NCI-H1436 (cell line): ENCODE measurements at regions not wholly inside any gene's neighbourhood (a gene's known extent, or its start where the extent isn't known, plus 50 kb on each side); places are given as distances from the start of the nearest gene placed in this dataset.
A peak's percentile ranks its signal among the peaks of the same experiment; 100 is the strongest.

ENCODE experiments used
- DNase-seq: peaks from one replicate; lab custom pipeline; 2025; lab: John Stamatoyannopoulos, UW

- DNase-seq: no peak
Observed at GRCh38 chrX:42725196-42725595, 52.8 kb downstream of the PPP1R2C start.

- DNase-seq: no peak
Observed at GRCh38 chrX:42720209-42720608, 57.8 kb downstream of the PPP1R2C start.

DNA sequence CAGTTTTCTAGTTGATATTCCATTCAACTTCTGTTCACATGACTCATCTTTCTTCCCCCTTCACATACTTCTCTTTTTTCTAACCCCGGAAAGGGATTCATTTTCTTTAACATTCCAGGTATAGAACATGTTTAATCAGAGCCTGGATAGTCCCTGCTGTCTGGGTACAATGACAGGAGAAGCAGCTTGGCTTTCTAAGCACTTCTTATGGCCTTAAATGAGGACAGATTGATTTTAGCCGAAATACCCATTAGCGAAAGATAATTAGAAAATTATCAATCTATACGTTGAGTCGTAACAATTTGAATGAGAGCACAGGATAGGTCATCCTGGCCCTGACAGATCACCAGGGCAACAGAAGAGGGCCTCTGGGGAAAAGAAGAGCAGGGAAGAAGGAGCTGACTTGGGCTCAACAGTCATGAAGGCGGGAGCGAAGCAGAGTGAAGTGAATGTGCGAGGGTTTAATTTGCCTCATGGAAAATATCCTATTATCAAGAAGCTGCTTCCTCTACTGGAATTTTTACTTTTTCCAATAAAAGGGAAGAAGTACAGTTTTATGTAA, 62.2 kb downstream of the PPP1R2C start:
- no peak for DNase-seq

DNA sequence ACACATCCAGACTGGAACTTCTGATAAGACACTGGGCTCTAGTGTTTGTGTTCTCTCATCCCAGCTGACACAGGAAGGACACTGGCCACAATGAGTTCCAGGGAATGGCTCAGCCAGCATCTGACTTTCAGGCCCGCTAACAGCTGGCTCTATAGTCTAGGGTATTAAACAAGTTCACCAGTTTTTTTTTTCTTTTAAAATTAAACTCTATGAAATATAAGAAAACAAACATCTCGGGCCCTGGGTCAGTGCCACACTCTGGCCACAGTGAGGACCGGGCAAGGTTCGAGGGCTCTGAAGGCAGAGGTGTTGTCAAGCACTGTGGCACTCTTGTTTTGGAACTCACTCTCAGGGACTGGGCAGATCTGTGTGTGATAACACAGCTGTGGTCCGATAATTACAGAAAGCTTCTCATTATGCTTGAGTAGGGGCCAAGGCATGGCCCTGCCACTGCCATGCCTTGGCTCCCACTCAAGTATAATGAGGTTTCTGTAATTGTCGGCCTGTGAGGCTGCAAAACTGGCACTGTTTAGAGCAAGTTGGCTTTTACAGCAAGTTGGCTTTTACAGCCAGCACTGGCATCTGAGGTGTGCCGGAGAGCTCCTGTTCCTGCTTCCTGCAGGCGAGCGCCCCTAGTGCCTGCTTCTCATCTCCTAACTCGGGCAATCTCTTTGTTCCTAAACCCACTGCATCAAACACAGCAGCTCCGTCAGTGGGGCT, 62.8 kb downstream of the PPP1R2C start:
- DNase-seq: peak; percentile 27

- DNase-seq: no peak
Observed at GRCh38 chrX:42710452-42710851, 67.5 kb downstream of the PPP1R2C start.

GRCh38 chrX:42708222-42708621, 69.7 kb downstream of the PPP1R2C start:
- no peak for DNase-seq

DNA sequence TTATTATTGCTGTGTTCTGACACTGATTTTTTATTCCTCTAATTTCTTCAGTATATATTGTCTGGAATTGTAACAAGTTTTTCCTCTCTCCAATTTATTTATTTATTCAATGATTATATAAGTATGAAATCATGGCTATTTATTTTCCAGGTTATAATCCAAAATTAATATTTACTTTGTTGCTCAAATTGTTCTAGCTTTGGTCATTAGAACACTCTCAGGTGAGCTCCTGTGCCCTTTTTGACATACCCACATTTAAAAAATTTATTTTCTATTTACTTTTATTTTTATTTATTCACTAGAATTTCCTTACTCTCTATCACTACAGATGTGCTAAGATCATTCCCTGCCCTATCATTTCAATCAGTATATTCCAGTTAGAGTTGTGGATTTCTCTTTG, 70.2 kb downstream of the PPP1R2C start:
- DNase-seq: no peak

DNA sequence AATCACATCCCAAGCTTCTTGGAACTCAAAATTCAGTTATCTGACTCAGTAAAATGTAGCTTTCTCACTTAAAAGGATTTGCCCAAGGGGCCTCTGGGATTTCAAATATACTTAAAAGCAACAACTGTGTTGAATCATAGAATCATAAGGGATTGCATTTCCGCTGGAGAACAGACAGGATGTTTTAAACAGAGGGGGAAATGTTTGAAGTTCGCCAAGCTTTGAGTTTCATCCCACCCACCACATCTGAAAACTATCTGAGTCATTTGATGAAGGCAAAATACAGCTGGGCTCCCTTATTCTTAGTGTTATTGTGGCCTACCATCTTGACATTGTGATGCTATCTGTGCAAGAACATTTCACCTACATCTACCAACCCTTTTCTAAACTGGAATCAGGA, 73.5 kb downstream of the PPP1R2C start:
- DNase-seq: no peak

DNA sequence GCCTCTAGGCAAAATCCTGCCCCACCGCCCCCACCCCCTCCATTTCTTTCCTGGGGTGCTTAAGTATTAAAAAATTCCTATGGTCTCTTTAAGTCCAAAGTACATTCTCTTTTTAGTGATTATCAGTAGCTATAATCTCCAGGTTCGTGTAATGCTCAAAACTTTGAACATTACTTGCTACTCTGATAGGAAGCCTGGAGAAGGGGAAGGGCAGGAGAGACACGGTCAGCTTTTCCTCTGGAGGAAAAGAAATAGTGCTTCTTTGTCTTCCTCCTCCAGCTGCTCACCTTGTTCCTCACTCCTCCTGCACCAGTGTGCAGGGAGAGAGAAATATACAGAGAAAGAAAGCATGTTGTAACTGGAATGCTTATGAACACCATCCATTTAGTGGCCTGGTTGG, 80.4 kb downstream of the PPP1R2C start:
- no peak for DNase-seq

GRCh38 chrX:42696536-42697124, 81.3 kb downstream of the PPP1R2C start:
- DNase-seq: no peak

DNA sequence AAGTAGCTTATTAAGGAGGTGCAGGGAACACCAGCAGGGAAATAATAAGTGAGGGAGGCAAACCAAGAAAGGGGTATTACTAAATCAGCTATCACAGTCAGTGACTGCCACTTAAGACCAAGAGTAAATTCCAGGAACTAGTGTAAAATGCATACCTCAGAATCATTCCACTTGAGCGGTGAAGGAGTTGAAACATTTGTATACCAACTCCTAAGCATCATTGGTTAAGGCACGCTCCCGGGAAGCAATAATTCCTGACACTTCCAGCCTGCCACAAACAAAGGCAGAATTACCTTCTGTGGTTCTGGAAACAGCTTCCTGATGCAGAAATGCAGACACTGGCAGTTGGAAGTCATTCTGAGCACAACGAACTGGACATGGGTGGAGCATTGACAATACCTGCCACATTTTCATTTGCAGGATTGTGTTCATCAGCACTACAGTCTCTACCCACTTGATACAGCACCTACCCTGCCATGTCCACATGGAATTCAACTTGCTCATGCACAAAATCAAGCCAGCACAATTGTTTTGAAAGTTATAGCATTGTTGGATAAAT, 82.1 kb downstream of the PPP1R2C start:
- no peak for DNase-seq

- DNase-seq: no peak
Observed at GRCh38 chrX:42694260-42694815, 83.6 kb downstream of the PPP1R2C start.

DNA sequence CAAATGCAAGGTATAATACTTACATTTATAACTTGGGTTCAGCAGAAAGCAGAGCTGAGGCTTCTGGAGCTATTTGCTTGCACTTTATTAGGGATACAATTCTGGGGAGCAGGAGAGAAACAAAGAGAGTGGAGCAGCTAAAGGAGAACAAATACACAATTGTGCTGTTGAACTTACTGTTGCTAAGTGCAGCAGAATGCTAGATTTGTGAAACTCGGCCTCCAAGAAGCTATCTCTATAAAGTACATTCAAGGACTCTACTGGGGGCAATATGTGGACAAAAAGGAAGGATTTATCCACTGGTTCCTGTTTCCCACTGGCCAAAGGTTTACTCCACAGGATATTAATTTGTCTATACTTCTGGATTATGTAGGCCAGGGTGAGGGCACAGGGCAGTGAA, 86.8 kb downstream of the PPP1R2C start:
- DNase-seq: no peak

- DNase-seq: no peak
Observed at GRCh38 chrX:42686706-42687105, 91.3 kb downstream of the PPP1R2C start.

GRCh38 chrX:42686296-42686695, 91.7 kb downstream of the PPP1R2C start:
- no peak for DNase-seq

DNA sequence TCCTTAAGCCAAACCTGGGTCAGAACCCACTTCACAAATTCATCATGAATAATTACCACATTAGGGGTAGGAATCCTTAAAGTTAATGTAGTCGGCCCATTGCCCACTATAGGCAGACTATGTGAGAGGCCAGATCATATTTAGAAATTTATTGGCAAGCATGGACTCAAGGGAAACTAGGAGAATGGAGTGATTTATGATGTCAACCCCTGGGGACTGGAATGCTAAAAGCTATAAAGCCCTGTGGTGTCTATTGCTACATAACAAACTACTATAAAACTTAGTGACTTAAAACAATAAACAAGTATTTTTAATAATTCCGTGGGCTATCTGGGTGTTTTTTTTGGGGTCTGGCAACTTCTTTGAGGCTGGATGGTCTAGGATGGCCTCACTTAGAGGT, 93.9 kb downstream of the PPP1R2C start:
- no peak for DNase-seq

DNA sequence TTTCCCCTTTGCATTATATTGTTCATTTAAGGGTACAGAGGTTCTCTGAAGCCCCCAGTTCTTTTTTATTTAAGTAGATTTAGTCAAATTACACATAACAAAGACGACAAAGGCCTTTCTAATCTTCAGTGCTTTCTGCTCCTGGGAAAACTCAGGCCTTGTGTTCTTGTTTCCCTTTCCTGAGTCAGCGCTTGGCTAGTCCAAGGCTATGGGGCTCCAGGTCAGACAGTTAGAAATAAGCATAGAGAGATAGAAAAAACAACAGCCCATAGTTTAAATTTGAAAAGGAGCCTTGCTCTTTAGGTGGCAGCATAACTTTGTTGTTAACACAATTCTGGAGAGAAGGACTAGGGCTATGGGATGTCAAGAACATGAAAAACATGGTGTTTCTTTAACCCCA, 97.3 kb downstream of the PPP1R2C start:
- no peak for DNase-seq

GRCh38 chrX:42678133-42678532, 99.8 kb downstream of the PPP1R2C start:
- no peak for DNase-seq

DNA sequence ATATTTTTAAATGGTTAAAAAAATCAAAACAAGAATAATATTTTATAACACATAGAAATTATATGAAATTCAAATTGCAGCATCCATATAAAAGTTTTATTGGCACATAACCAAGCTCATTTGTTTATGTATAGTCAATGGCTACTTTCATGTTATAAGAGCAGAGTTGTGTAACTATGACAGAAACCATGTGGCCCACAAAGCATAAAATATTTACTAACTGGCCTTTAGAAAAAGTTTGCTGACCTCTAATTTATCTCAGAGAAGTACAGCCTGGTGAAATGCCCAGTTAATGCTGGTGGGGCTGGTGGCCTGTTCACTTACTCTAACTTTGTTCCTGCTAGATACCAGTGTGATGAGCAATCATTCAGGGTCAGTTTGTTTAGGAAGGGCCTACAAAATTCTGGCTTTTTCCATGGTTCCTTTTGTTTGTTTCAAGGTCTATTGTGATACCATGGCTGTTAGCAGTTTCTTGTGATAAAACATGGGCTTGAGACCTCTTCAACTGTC, 104.6 kb downstream of the PPP1R2C start:
- no peak for DNase-seq

DNA sequence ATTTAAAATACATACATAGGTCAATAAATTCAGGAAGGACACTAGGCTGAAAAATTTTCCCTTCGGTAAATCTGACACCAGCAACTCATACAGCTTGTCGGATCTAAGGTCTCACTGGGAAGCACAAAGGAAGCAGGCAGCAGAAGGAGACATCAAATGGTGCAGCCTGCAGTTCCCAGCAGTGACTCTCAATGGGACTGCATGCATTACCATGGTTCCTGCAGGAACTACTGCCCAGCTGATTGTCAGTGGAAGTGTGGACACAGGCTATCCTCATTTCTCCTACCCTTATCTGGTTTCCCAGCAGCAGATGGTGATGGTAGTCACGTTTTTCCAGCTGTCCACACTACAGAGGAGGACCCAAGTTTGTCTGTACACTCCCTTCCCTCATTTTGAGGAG, 113.3 kb downstream of the PPP1R2C start:
- DNase-seq: no peak

GRCh38 chrX:42628471-42628870, 149.5 kb downstream of the PPP1R2C start:
- DNase-seq: no peak

- DNase-seq: no peak
Observed at GRCh38 chrX:42627891-42628290, 150.1 kb downstream of the PPP1R2C start.

- no peak for DNase-seq
Observed at GRCh38 chrX:42624524-42624923, 153.4 kb downstream of the PPP1R2C start.
